GM23248 (cell line): ENCODE measurements at regions not wholly inside any gene's neighbourhood (a gene's known extent, or its start where the extent isn't known, plus 50 kb on each side); places are given as distances from the start of the nearest gene placed in this dataset.

Experiments
- EZH2 ChIP-seq: fragments of 200-600 bp; sonication (generic); IDR thresholded peaks from 2 replicates; pipeline ENCODE4 v1.6.1; 2018; ENCODE audit warnings: antibody characterized with exemption, mild to moderate bottlenecking; ENCODE audit not compliant: insufficient read depth, poor library complexity, severe bottlenecking
- EZH2phosphoT487 ChIP-seq: fragments of 200-600 bp; sonication (generic); IDR thresholded peaks from 2 replicates; pipeline ENCODE4 v1.6.1; 2018; ENCODE audit warnings: antibody characterized with exemption, moderate library complexity, mild to moderate bottlenecking, low read depth; ENCODE audit not compliant: insufficient read depth

GRCh38 chr13:99639126-99639525, 137.9 kb downstream of the TM9SF2 start:
- no peak for TF ChIP-seq EZH2
- no peak for TF ChIP-seq EZH2phosphoT487
